ENCODE measurements at regions not wholly inside any gene's neighbourhood (a gene's known extent, or its start where the extent isn't known, plus 50 kb on each side); places are given as distances from the start of the nearest gene placed in this dataset.
"Not testable (repeated sequence)": the region's sequence is repeated elsewhere in the genome, so short reads cannot be mapped to it uniquely, and the experiment has no call there.

GRCh38 chr18:66993492-66993891, 389.6 kb upstream of the CDH19 start:
- no peak for DNase-seq

- no peak for DNase-seq
Measured at GRCh38 chr18:66990909-66991308, 387.0 kb upstream of the CDH19 start.

DNA sequence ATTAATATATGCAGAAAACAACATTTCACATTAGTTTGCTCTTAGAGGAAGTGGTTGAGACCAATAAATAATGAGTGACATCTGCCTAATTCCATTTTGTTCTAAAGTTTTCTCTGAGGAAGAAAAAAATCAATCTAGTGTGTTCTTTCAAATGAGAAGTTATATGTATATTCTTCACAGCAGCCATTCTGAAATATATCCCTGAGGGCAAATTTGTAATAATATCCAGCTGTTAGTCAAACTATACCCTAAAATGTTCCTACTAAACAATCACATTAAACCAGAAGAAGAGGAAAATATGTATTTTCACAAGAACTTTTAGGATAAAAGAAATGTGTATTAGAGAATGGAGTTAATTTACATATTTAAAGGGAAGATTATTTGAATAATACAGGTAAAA, 375.1 kb upstream of the CDH19 start:
- no peak for DNase-seq

DNA sequence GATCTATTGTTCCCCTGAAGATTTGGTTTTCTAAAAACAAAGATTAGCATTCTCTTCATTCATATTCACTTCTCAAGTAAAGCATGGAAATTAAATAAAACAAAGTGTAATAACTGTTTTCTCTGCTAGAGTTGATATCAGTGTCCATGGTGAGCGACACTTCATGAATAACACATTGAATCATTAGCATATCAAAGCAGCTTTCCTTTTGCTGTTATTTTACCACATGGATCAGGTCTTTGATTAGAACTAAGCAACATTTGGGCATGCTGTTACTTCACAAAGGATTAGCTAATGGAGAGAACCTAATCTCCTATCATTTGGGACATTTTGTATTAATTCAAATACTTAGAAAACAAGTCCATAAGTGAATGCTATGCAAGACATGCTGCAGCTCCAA, 368.8 kb upstream of the CDH19 start:
- no peak for DNase-seq

- DNase-seq: no peak
Measured at GRCh38 chr18:66971960-66972359, 368.1 kb upstream of the CDH19 start.

GRCh38 chr18:66966171-66966570, 362.3 kb upstream of the CDH19 start:
- no peak for DNase-seq

DNA sequence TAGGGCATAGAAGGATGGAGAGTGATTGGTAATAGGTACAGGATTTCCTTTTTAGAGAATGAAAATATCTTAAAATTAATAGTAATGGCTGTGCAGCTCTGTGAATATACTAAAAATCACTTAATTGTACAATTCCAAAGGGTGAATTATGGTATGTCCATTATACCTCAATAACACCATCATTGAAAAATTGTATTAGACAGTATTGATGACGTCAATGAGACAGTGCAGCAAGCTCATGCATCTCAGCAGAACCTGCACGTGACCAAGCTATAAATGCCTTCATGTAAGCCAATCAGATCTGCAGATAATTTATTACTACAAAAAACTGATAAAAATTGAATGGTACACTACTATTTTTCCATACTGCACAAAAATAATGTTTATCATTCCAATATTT, 354.4 kb upstream of the CDH19 start:
- DNase-seq: no peak

- DNase-seq: no peak
Measured at GRCh38 chr18:66951750-66952149, 347.9 kb upstream of the CDH19 start.

GRCh38 chr18:66949419-66949818, 345.5 kb upstream of the CDH19 start:
- no peak for DNase-seq

DNA sequence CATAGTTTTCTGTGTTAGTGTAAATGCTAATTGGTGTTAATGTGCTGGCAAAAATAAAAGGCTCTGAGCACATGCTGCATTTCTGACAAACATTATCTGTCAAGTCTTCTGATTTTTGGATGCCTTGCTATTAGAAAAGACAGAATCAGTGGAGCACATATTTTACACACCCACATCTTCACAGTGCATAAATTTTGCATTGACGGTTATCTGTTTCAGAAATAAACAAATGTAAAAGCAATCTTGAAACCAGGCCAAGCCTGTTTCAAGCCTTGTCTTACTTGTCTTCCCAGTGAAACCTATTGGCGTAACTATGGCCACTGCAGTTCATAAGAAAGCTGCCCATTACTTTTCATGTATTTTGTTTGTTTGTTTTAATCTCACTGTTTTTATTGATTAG, 333.7 kb upstream of the CDH19 start:
- no peak for DNase-seq

GRCh38 chr18:66931010-66931409, 327.1 kb upstream of the CDH19 start:
- no peak for DNase-seq

DNA sequence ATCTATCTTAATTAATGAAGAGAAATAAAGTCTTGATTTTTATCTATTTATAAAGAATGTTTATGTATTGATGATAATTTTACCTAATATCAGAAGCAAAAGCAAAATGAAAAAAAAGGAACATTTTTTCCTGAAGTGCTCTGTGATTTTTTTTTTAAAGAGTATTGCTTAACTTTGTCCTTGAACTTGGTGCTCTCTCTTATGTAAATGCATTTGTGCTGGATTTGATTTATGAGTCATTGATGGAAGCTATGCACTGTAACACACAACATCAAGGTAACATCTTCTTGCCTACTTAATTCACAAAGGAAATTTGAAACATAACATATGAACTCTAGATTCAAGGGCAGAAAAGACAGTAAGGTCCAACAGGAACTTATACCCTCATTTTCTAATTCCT, 312.9 kb upstream of the CDH19 start:
- no peak for DNase-seq

- DNase-seq: no peak
Measured at GRCh38 chr18:66900837-66901236, 296.9 kb upstream of the CDH19 start.

GRCh38 chr18:66895631-66896030, 291.7 kb upstream of the CDH19 start:
- DNase-seq: no peak

GRCh38 chr18:66894851-66895250, 291.0 kb upstream of the CDH19 start:
- DNase-seq: no peak

DNA sequence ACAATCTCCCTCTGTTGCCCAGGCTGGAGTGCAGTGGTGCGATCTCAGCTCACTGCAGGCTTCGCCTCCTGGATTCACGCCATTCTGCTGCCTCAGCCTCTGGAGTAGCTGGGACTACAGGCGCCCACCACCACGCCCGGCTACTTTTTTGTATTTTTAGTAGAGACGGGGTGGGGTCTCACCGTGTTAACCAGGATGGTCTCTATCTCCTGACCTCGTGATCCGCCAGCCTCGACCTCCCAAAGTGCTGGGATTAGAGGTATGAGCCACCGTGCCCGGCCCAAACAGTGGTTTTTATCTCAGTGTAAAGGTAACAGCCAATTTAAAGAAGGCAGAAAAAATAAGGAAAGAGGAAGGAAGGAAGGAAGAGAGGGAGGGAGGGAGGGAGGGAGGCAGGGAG, 288.5 kb upstream of the CDH19 start:
- DNase-seq: not testable (repeated sequence)

DNA sequence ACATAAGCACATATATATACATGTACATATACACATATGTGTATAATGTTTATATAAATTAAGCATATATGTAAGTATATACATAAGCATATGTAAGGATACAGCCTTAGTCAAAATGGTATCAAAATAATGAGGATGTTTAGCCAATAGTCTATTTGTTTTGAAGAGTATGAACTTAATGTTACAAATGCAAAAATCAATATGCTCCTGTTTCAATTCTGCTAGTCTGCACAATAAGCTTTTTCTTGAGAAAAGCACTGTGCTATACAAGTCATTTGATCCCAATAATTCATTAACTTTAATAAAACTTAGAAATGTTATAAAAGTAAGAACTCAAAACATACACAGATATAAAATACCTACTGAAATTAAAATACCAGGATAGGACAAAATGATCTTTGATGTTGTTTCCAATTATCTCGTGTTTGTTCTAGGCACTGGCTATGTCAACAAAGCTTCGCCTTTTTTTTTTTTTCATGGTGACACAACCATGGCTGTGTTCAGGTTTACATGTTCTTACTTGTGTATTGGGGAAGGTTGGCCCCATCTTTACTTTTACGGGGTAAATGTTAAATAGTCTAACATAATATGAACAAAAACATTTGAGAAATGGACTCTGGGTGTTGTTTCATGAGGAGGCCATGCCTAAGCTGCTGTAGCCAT, 271.1 kb upstream of the CDH19 start:
- no peak for DNase-seq

DNA sequence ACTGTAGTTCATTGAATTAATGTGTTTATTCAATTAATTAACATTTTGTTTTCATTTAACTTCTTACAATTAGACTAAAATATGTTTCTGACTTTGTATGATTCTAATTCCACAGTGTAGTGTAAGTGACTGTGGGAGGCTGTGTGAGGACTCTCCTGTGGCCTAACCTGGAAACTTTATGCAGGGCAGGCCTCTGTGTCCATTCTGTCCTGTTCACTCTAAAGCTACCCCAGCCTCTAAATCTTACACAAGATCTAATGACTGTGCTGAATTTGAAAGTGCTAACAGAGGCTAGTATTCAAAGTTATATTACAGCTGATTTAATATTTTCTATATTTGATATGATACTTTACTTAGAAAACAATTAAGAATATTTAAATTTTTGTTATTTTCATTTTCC, 270.5 kb upstream of the CDH19 start:
- DNase-seq: no peak

- DNase-seq: no peak
Measured at GRCh38 chr18:66873899-66874298, 270.0 kb upstream of the CDH19 start.

DNA sequence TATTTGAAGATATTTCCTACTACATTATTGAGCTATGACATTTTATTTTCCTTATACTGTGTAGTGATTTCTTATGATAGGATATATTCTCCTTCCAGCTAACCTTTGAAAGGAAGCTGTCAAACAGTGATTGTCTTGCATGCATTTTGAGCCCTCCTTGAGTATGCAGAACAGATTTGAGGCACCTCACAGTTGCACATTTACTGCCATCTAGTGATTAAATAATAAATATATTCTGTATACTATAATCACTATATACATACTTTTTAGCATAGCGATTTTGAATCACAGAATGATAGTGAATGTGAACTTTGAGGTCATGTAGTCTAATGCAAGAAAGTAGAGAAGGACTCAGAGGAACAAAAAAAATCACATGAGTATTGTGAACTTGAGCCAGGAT, 268.4 kb upstream of the CDH19 start:
- DNase-seq: no peak

GRCh38 chr18:66867653-66868052, 263.8 kb upstream of the CDH19 start:
- DNase-seq: no peak

DNA sequence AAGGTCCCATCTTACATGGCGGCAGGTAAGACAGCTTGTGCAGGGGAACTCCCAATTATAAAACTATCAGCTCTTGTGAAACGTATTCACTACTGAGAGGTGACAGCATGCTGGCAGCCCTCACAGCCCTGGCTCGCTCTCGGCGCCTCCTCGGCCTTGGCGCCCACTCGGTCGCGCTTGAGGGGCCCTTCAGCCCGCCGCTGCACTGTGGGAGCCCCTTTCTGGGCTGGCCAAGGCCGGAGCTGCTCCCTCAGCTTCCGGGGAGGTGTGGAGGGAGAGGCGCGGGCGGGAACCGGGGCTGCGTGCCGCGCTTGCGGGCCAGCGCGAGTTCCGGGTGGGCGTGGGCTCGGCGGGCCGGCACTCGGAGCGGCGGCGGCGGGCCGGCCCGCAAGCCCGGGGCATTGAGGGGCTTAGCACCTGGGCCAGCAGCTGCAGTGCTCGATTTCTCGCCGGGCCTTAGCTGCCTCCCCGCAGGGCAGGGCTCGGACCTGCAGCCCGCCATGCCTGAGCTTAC, 262.6 kb upstream of the CDH19 start:
- not testable (repeated sequence) for DNase-seq

DNA sequence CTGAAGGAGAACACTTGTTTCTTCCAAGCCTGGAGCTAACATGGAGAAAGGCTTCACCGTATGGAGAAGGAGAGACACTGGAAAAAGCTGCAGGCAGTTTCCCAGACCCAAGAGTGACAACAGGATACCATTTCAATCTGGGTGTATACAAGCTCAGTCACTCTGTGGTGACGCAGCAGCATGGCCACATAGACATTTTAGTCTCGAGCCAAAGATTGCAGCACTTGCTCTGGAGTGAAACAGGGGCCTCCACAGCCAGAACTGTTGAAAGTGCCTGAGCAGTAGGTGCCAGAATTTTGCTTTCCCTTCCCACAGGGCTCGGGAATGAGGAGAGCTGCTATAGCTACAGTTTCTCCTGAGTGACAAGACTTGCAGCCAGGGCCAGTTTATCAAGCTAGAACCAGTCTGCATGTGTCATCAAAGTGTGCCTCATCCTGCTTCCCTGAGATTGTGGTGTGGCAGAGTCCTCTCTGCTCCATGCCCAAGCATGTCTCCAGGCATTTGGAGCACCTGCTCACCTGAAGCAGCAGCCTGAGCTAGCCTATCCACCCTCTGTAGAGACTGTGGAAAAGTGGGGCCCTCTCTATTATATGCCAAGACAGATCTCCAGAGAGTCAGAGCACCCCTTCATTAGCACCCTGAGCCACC, 234.6 kb upstream of the CDH19 start:
- DNase-seq: no peak

DNA sequence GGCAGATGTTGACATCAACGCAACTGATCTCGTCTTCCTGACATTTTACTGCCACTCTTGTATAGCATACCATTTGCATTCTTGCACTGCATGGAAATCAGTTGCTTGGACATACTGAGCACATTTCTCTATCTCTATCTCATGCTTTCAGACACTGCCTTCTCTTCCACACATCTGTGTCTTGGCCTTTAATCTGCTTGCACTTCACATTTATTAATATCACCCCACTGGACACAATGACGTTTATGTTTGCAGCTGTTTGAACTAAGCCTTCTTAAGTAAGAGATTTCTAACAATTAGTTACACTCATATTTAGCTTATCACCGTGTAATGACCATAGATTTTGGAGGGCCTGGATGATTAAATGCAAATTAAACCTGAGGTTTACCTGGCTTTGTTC, 229.8 kb upstream of the CDH19 start:
- no peak for DNase-seq

DNA sequence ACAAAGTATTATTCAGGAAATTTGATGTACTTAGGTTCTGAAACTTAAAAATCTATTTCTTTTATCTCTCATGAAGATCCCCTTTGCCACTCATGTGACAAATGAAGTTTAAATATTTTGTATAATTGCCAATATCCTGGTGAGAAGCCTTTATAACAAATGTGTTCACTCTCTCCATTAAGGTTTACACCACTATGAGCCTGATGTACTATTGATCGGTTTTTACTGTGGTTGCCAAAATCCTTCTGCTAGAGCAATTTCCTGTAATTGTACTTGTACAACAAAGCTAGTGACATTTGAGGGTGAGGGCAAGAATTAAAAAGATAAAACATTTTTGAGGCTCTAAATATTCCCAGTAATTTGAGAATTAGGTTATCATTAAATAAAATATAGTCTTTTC, 222.3 kb upstream of the CDH19 start:
- no peak for DNase-seq

Data from EL (cell line).